HG03103 (cell line): ENCODE measurements at regions not wholly inside any gene's neighbourhood (a gene's known extent, or its start where the extent isn't known, plus 50 kb on each side); places are given as distances from the start of the nearest gene placed in this dataset.

Experiments
- ATAC-seq: cut with Tn5 transposase; IDR thresholded peaks from one replicate; pipeline ENCODE4 v1.9.1; 2021; ENCODE audit warnings: low read depth; ENCODE audit not compliant: unreplicated experiment

GRCh38 chr5:112614986-112615385, 122.7 kb upstream of the APC start:
- no peak for ATAC-seq

GRCh38 chr5:112616812-112617547, 120.7 kb upstream of the APC start:
- no peak for ATAC-seq

GRCh38 chr5:112625246-112625645, 112.4 kb upstream of the APC start:
- no peak for ATAC-seq

GRCh38 chr5:112625689-112626438, 111.8 kb upstream of the APC start:
- no peak for ATAC-seq

- no peak for ATAC-seq
These were observed 111.0 kb upstream of the APC start for GRCh38 chr5:112626715-112627114.

- no peak for ATAC-seq
These were observed 109.3 kb upstream of the APC start for GRCh38 chr5:112628214-112628980.

- no peak for ATAC-seq
These were observed 107.3 kb upstream of the APC start for GRCh38 chr5:112630246-112631009.

- ATAC-seq, result no peak
These were observed 103.5 kb upstream of the APC start for GRCh38 chr5:112634166-112634565.

- no peak for ATAC-seq
These were observed 102.9 kb upstream of the APC start for GRCh38 chr5:112634796-112635195.

- ATAC-seq, result no peak
These were observed 102.4 kb upstream of the APC start for GRCh38 chr5:112635276-112635675.

- ATAC-seq, result no peak
These were observed 101.6 kb upstream of the APC start for GRCh38 chr5:112635771-112636731.

GRCh38 chr5:112636751-112637150, 100.9 kb upstream of the APC start:
- ATAC-seq, result no peak

GRCh38 chr5:112637343-112637742, 100.3 kb upstream of the APC start:
- no peak for ATAC-seq

- no peak for ATAC-seq
These were observed 97.1 kb upstream of the APC start for GRCh38 chr5:112640546-112640945.

GRCh38 chr5:112641515-112642110, 96.1 kb upstream of the APC start:
- no peak for ATAC-seq

- ATAC-seq, result no peak
These were observed 94.8 kb upstream of the APC start for GRCh38 chr5:112642885-112643284.

GRCh38 chr5:112643339-112643971, 94.2 kb upstream of the APC start:
- ATAC-seq, result no peak

GRCh38 chr5:112646139-112646936, 91.3 kb upstream of the APC start:
- no peak for ATAC-seq
